ENCODE measurements at regions not wholly inside any gene's neighbourhood (a gene's known extent, or its start where the extent isn't known, plus 50 kb on each side); places are given as distances from the start of the nearest gene placed in this dataset.

DNA sequence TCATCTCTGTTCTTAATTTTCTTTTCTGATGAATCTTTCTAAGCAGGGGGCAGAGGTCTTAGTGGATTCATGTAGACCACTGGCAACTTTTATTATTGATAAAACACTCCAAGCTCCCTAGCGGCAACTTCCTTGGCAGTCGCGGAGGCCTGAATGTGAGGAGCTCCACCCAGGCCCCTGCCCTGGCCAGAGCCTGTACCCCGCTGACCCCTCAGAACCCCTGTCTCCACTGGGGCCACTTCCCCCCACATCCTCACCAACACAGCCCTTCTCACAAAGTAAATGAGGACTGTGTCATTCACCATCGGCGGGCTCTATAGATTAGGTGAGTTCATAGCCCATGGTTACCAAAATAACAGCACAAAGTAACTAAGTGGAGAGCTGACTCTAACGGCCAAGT lies 111.6 kb downstream of the TPRA1 start:
- TF ChIP-seq EZH2phosphoT487 (IDR thresholded peaks at IDR 0.05; ENCODE audit: low read depth): no peak
- TF ChIP-seq, protein P1, sequence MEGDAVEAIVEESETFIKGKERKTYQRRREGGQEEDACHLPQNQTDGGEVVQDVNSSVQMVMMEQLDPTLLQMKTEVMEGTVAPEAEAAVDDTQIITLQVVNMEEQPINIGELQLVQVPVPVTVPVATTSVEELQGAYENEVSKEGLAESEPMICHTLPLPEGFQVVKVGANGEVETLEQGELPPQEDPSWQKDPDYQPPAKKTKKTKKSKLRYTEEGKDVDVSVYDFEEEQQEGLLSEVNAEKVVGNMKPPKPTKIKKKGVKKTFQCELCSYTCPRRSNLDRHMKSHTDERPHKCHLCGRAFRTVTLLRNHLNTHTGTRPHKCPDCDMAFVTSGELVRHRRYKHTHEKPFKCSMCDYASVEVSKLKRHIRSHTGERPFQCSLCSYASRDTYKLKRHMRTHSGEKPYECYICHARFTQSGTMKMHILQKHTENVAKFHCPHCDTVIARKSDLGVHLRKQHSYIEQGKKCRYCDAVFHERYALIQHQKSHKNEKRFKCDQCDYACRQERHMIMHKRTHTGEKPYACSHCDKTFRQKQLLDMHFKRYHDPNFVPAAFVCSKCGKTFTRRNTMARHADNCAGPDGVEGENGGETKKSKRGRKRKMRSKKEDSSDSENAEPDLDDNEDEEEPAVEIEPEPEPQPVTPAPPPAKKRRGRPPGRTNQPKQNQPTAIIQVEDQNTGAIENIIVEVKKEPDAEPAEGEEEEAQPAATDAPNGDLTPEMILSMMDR (IDR thresholded peaks at IDR 0.05; ENCODE audit: low read depth, low read length): no peak
